ENCODE measurements at regions not wholly inside any gene's neighbourhood (a gene's known extent, or its start where the extent isn't known, plus 50 kb on each side); places are given as distances from the start of the nearest gene placed in this dataset.

GRCh38 chr1:199936441-199936840 is 91.1 kb upstream of the NR5A2 start:
- Histone ChIP-seq H3K27ac (ENCODE audit: extremely low read length, insufficient read depth, low read length) (no peak overlapping the region), H3K4me2 (ENCODE audit: low read depth, low read length) (no peak overlapping the region), H3K36me3 (replicated peaks in 1 of 2; ENCODE audit: control insufficient read depth in 1 of 2, insufficient read depth in 2 of 2, low read length in 2 of 2) (no peaks in the 10 kb centered on the region), H3K9me3 (ENCODE audit: low read length) (no peaks in the 10 kb centered on the region), H3K79me2 (ENCODE audit: insufficient read depth, low read length) (no peaks in the 10 kb centered on the region), H3K9ac (ENCODE audit: insufficient read depth, low read depth, low read length) (no peak overlapping the region), H3K4me3 (replicated peaks in 1 of 3; ENCODE audit: insufficient read depth in 1 of 3, low read depth in 2 of 3, low read length in 3 of 3) (no peak overlapping the region), H2AFZ (ENCODE audit: low read length) (no peak overlapping the region), H4K20me1 (ENCODE audit: insufficient read depth, low read length) (no peaks in the 10 kb centered on the region), H3K27me3 (ENCODE audit: control insufficient read depth in 1 of 2, insufficient read depth in 2 of 2, low read length in 2 of 2) (no peaks in the 10 kb centered on the region), H3K4me1 (ENCODE audit: insufficient read depth, low read length) (no peaks in the 10 kb centered on the region)
- intact Hi-C loops (cut with micrococcal nuclease; ENCODE audit: unreplicated experiment) (no loop called here), in situ Hi-C loops (cut with HindIII; ENCODE audit: extremely low pct_ligation_motif_present, low pct_unique_long_range_greater_than_20kb) (no loop called here)
- FAIRE-seq (no peak), DNase-seq (ENCODE audit: low spot score) (no peak), ATAC-seq (no peak)
- WGBS (ENCODE audit: low lambda C conversion rate): 12% methylated on average over 4 of the region's 4 CpGs
- TF ChIP-seq ZNF225 (CRISPR knock-in tag; IDR thresholded peaks at IDR 0.05): no peak
- no peak for TF ChIP-seq ZFP62 (CRISPR knock-in tag; IDR thresholded peaks at IDR 0.05)
- TF ChIP-seq TCF12 (IDR thresholded peaks at IDR 0.05): no peak
- TF ChIP-seq TCF12 (CRISPR knock-in tag; IDR thresholded peaks at IDR 0.05): no peak
- TF ChIP-seq SALL2 (CRISPR knock-in tag; IDR thresholded peaks at IDR 0.05): no peak
- TF ChIP-seq ZNF672 (CRISPR knock-in tag; IDR thresholded peaks at IDR 0.05): no peak
- no peak for TF ChIP-seq ZNF670 (CRISPR knock-in tag; IDR thresholded peaks at IDR 0.05; ENCODE audit: borderline replicate concordance)
- TF ChIP-seq MTERF4 (CRISPR knock-in tag; IDR thresholded peaks at IDR 0.05): no peak
- no peak for TF ChIP-seq SMAD1 (CRISPR knock-in tag; IDR thresholded peaks at IDR 0.05; ENCODE audit: borderline replicate concordance, low read depth)
- ChIA-PET POLR2A (no interaction called here), CTCF (ENCODE audit: low intra/inter-chr PET ratio, low total read pairs) (no interaction called here)
- no TSS peak for BruUV-seq (replicated peaks)

- in situ Hi-C loops (cut with HindIII; ENCODE audit: extremely low pct_ligation_motif_present, low pct_unique_long_range_greater_than_20kb) (no loop called here), intact Hi-C loops (cut with micrococcal nuclease; ENCODE audit: unreplicated experiment) (no loop called here)
- no peak for DNase-seq (ENCODE audit: low spot score)
- FAIRE-seq: no peak
- ChIA-PET CTCF (ENCODE audit: low intra/inter-chr PET ratio, low total read pairs) (no interaction called here), POLR2A (no interaction called here)
- no peak overlapping the region for H3K4me2 ChIP-seq (ENCODE audit: low read depth, low read length)
- no peaks in the 10 kb centered on the region for H3K9me3 ChIP-seq (ENCODE audit: low read length)
- no peaks in the 10 kb centered on the region for H3K27me3 ChIP-seq (ENCODE audit: control insufficient read depth in 1 of 2, insufficient read depth in 2 of 2, low read length in 2 of 2)
- no peaks in the 10 kb centered on the region for H4K20me1 ChIP-seq (ENCODE audit: insufficient read depth, low read length)
- no peaks in the 10 kb centered on the region for H3K4me1 ChIP-seq (ENCODE audit: insufficient read depth, low read length)
- 54% methylated on average over 4 of the region's 4 CpGs for WGBS (ENCODE audit: low lambda C conversion rate)
- 0 out of 2 replicates have a peak, but pooled peaks have one; percentile 2 for TF ChIP-seq MAFF (IDR thresholded peaks at IDR 0.05; ENCODE audit: low read depth, low read length)
- peak in 1 of 2 experiments; percentile 19; a peak in 1 of 4 replicates for TF ChIP-seq MAFK (conservative IDR thresholded peaks at IDR 0.05 in 1 of 2, IDR thresholded peaks at IDR 0.05 in 1 of 2; ENCODE audit: low read length in 2 of 2)
- TF ChIP-seq ZNF18 (CRISPR knock-in tag; IDR thresholded peaks at IDR 0.05; ENCODE audit: insufficient replicate concordance): no peak
- no peak overlapping the region for H3K9ac ChIP-seq (ENCODE audit: insufficient read depth, low read depth, low read length)
- BruUV-seq (replicated peaks): no TSS peak
- H3K4me3 ChIP-seq (replicated peaks in 1 of 3; ENCODE audit: insufficient read depth in 1 of 3, low read depth in 2 of 3, low read length in 3 of 3): no peak overlapping the region
- H3K27ac ChIP-seq (ENCODE audit: extremely low read length, insufficient read depth, low read length): no peak overlapping the region
- no peaks in the 10 kb centered on the region for H3K36me3 ChIP-seq (replicated peaks in 1 of 2; ENCODE audit: control insufficient read depth in 1 of 2, insufficient read depth in 2 of 2, low read length in 2 of 2)
- H2AFZ ChIP-seq (ENCODE audit: low read length): no peak overlapping the region
- H3K79me2 ChIP-seq (ENCODE audit: insufficient read depth, low read length): no peaks in the 10 kb centered on the region
- no peak for ATAC-seq
Measured at GRCh38 chr1:199937161-199937560, 90.3 kb upstream of the NR5A2 start.
